ENCODE measurements at regions not wholly inside any gene's neighbourhood (a gene's known extent, or its start where the extent isn't known, plus 50 kb on each side); places are given as distances from the start of the nearest gene placed in this dataset.

GRCh38 chr14:29092121-29092520 lies 325.5 kb downstream of the FOXG1 start:
- TF ChIP-seq CTCF (IDR thresholded peaks at IDR 0.05) (no peak), POLR2A (IDR thresholded peaks at IDR 0.05) (no peak), EP300 (IDR thresholded peaks at IDR 0.05) (no peak)
- 60 to 70% (median 61%) methylated on average over 4 of the region's 4 CpGs for WGBS, 3 donors
- Histone ChIP-seq H3K27ac (no peak overlapping the region), H3K4me3 (no peak overlapping the region), H3K36me3 (no peaks in the 10 kb centered on the region), H3K27me3 (no peaks in the 10 kb centered on the region), H3K9me3 (no peaks in the 10 kb centered on the region), H3K4me1 (ENCODE audit: insufficient read depth) (no peaks in the 10 kb centered on the region)
- no peak for DNase-seq
- intact Hi-C loops (cut with DNase I): no loop called here

- DNase-seq: no peak
- H3K36me3 ChIP-seq: no peaks in the 10 kb centered on the region
- TF ChIP-seq CTCF (IDR thresholded peaks at IDR 0.05) (no peak), POLR2A (IDR thresholded peaks at IDR 0.05) (no peak), EP300 (IDR thresholded peaks at IDR 0.05) (no peak)
- H3K4me3 ChIP-seq: no peak overlapping the region
- intact Hi-C loops (cut with DNase I): no loop called here
- WGBS, 3 donors: 63 to 72% (median 68%) methylated on average over 1 of the region's 1 CpG
- H3K4me1 ChIP-seq (ENCODE audit: insufficient read depth): no peaks in the 10 kb centered on the region
- H3K27ac ChIP-seq: no peak overlapping the region
- H3K9me3 ChIP-seq: no peaks in the 10 kb centered on the region
- H3K27me3 ChIP-seq: no peaks in the 10 kb centered on the region
These were observed 330.9 kb downstream of the FOXG1 start for GRCh38 chr14:29097476-29097875.

GRCh38 chr14:29098656-29099055 lies 332.1 kb downstream of the FOXG1 start:
- TF ChIP-seq EP300 (IDR thresholded peaks at IDR 0.05) (no peak), POLR2A (IDR thresholded peaks at IDR 0.05) (no peak), CTCF (IDR thresholded peaks at IDR 0.05) (no peak)
- intact Hi-C loops (cut with DNase I): no loop called here
- no peak for DNase-seq
- 51 to 56% (median 51%) methylated on average over 4 of the region's 4 CpGs for WGBS, 3 donors
- Histone ChIP-seq H3K4me3 (no peak overlapping the region), H3K36me3 (no peaks in the 10 kb centered on the region), H3K9me3 (no peaks in the 10 kb centered on the region), H3K4me1 (ENCODE audit: insufficient read depth) (no peaks in the 10 kb centered on the region), H3K27me3 (no peaks in the 10 kb centered on the region), H3K27ac (no peak overlapping the region)

- no peaks in the 10 kb centered on the region for H3K4me1 ChIP-seq (ENCODE audit: insufficient read depth)
These were observed 335.7 kb downstream of the FOXG1 start for GRCh38 chr14:29102266-29102665.

More at GRCh38 chr14:29102266-29102665, 335.7 kb downstream of the FOXG1 start:
- intact Hi-C loops (cut with DNase I): no loop called here
- no peak for TF ChIP-seq EP300 (IDR thresholded peaks at IDR 0.05)
- TF ChIP-seq CTCF (IDR thresholded peaks at IDR 0.05): no peak
- TF ChIP-seq POLR2A (IDR thresholded peaks at IDR 0.05): no peak
- no peak for DNase-seq
- H3K4me3 ChIP-seq: no peak overlapping the region
- H3K36me3 ChIP-seq: no peaks in the 10 kb centered on the region
- no peaks in the 10 kb centered on the region for H3K27me3 ChIP-seq
- no peak overlapping the region for H3K27ac ChIP-seq
- 90 to 93% (median 91%) methylated on average over 7 of the region's 7 CpGs for WGBS, 3 donors
- no peaks in the 10 kb centered on the region for H3K9me3 ChIP-seq
